ENCODE measurements at regions not wholly inside any gene's neighbourhood (a gene's known extent, or its start where the extent isn't known, plus 50 kb on each side); places are given as distances from the start of the nearest gene placed in this dataset.
"Not testable (repeated sequence)": the region's sequence is repeated elsewhere in the genome, so short reads cannot be mapped to it uniquely, and the experiment has no call there.

- Mint-ChIP-seq H3K36me3 (no peaks in the 10 kb centered on the region), H3K9me3 (peaks cover 0 to 2% (median 0%) of the 10 kb centered on the region in 5 donors), H3K4me3 (no peak overlapping the region), H3K27ac (peak overlapping the region in 1 of 8 donors; percentile 33), H3K4me1 (no peaks in the 10 kb centered on the region), H3K27me3 (peaks cover 0 to 3% of the 10 kb centered on the region in 2 donors)
- POLR2A ChIA-PET = no interaction called here
- H3K27ac ChIP-seq (ENCODE audit: low read depth, low read length) = no peak overlapping the region
- no peaks in the 10 kb centered on the region for H3K9me3 ChIP-seq (ENCODE audit: low read length)
- no peaks in the 10 kb centered on the region for H3K27me3 ChIP-seq (ENCODE audit: insufficient read depth, low read length, poor library complexity, severe bottlenecking)
- DNase-seq = no peak
- no peaks in the 10 kb centered on the region for H3K4me1 ChIP-seq (ENCODE audit: insufficient read depth, low read length)
- no peaks in the 10 kb centered on the region for H3K36me3 ChIP-seq (ENCODE audit: insufficient read depth, low read length)
- no peak overlapping the region for H3K4me3 ChIP-seq (ENCODE audit: low read length)
- CTCF ChIA-PET = no interaction called here
Observed at GRCh38 chr10:133011882-133012281, 69.5 kb upstream of the CFAP46 start.

DNA sequence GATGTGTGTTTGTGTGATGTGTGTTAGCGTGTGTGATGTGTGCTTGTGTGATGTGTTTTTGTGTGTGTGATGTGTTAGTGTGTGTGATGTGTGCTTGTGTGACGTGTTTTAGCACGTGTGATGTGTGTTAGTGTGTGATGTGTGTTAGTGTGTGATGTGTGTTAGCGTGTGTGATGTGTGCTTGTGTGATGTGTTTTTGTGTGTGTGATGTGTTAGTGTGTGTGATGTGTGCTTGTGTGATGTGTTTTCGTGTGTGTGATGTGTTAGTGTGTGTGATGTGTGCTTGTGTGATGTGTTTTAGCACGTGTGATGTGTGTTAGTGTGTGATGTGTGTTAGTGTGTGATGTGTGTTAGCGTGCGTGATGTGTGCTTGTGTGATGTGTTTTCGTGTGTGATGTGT, 69.0 kb upstream of the CFAP46 start:
- H3K36me3 Mint-ChIP-seq; H3K4me1 Mint-ChIP-seq; H3K9me3 ChIP-seq (ENCODE audit: low read length); H3K4me3 Mint-ChIP-seq; H3K27ac Mint-ChIP-seq; H3K36me3 ChIP-seq (ENCODE audit: insufficient read depth, low read length); H3K9me3 Mint-ChIP-seq; H3K27ac ChIP-seq (ENCODE audit: low read depth, low read length); POLR2A ChIA-PET; H3K27me3 ChIP-seq (ENCODE audit: insufficient read depth, low read length, poor library complexity, severe bottlenecking); H3K27me3 Mint-ChIP-seq; H3K4me1 ChIP-seq (ENCODE audit: insufficient read depth, low read length); DNase-seq; CTCF ChIA-PET; H3K4me3 ChIP-seq (ENCODE audit: low read length): not testable (repeated sequence)

- H3K9me3 Mint-ChIP-seq; H3K27ac Mint-ChIP-seq; H3K27me3 Mint-ChIP-seq; H3K4me1 Mint-ChIP-seq; H3K27ac ChIP-seq (ENCODE audit: low read depth, low read length); H3K9me3 ChIP-seq (ENCODE audit: low read length); H3K4me1 ChIP-seq (ENCODE audit: insufficient read depth, low read length); DNase-seq; H3K4me3 Mint-ChIP-seq; CTCF ChIA-PET; H3K36me3 Mint-ChIP-seq; H3K4me3 ChIP-seq (ENCODE audit: low read length); POLR2A ChIA-PET; H3K36me3 ChIP-seq (ENCODE audit: insufficient read depth, low read length); H3K27me3 ChIP-seq (ENCODE audit: insufficient read depth, low read length, poor library complexity, severe bottlenecking): not testable (repeated sequence)
Observed at GRCh38 chr10:133010843-133011179, 68.4 kb upstream of the CFAP46 start.

DNA sequence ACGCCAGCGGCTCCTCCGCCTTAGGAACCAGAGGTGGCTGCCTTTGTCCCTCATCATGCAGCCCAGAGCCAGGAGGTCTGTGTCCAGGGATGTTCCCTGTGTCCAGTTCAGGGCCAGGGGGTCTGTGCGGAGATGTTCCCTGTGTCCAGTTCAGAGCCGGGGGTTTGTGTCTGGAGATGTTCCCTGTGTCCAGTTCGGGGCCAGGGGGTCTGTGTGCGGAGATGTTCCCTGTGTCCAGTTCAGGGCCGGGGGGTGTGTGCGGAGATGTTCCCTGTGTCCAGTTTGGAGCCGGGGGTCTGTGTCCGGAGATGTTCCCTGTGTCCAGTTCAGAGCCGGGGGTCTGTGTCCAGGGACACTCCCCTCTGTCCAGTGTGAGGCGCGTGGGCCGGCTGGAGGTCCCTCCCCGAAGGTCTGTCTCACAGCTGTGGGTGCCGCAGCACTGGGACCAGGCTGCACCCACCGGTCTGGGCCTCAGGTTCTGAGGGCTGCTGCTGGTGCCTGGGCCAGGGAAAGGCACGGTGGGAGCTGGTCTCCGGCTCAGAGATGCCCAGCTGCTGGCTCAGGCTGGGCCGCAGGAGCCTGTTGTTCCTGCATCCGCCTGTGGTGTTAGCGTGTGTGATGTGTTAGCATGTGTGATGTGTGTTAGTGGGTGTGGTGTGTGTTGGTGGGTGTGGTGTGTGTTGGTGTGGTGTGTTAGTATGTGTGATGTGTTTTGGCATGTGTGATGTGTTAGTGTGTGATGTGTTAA, 67.9 kb upstream of the CFAP46 start:
- Histone ChIP-seq H3K27ac (ENCODE audit: low read depth, low read length) (no peak overlapping the region), H3K36me3 (ENCODE audit: insufficient read depth, low read length) (no peaks in the 10 kb centered on the region), H3K4me3 (ENCODE audit: low read length) (no peak overlapping the region), H3K9me3 (ENCODE audit: low read length) (no peaks in the 10 kb centered on the region), H3K27me3 (ENCODE audit: insufficient read depth, low read length, poor library complexity, severe bottlenecking) (no peaks in the 10 kb centered on the region), H3K4me1 (ENCODE audit: insufficient read depth, low read length) (no peaks in the 10 kb centered on the region)
- Mint-ChIP-seq H3K27ac (no peak overlapping the region), H3K4me1 (no peaks in the 10 kb centered on the region), H3K4me3 (no peak overlapping the region), H3K27me3 (peaks cover 0 to 3% of the 10 kb centered on the region in 2 donors), H3K9me3 (no peaks in the 10 kb centered on the region), H3K36me3 (no peaks in the 10 kb centered on the region)
- DNase-seq = no peak
- POLR2A ChIA-PET = no interaction called here
- CTCF ChIA-PET = no interaction called here

GRCh38 chr10:133009218-133009950, 67.0 kb upstream of the CFAP46 start:
- no peak overlapping the region for H3K4me3 Mint-ChIP-seq
- H3K36me3 Mint-ChIP-seq = no peaks in the 10 kb centered on the region
- CTCF ChIA-PET = no interaction called here

DNA sequence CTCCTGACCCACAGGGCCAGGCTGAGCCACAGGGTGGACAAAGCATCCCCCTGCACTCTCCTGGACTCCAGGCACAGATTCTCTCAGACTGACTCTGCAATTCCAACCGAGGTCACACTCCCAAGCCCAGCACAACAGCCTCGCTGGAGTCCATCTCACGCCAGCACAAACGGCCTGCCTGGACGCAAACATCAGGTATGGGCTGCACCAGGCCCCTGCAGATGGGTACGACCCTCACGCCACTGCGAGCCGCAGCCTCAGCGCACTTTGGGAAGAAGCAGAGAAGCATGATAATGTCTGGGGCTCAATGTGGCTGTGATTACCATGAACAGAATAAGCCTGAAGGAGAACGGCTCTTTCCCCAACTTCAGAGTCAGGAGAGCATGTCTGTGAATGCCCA, 66.4 kb upstream of the CFAP46 start:
- ChIA-PET CTCF (no interaction called here), POLR2A (no interaction called here)
- Mint-ChIP-seq H3K27ac (no peak overlapping the region), H3K9me3 (no peaks in the 10 kb centered on the region), H3K36me3 (no peaks in the 10 kb centered on the region), H3K27me3 (peaks cover 0 to 3% of the 10 kb centered on the region in 2 donors), H3K4me1 (no peaks in the 10 kb centered on the region), H3K4me3 (no peak overlapping the region)
- H3K4me3 ChIP-seq (ENCODE audit: low read length) = no peak overlapping the region
- no peak overlapping the region for H3K27ac ChIP-seq (ENCODE audit: low read depth, low read length)
- no peak for DNase-seq
- H3K36me3 ChIP-seq (ENCODE audit: insufficient read depth, low read length) = no peaks in the 10 kb centered on the region
- no peaks in the 10 kb centered on the region for H3K9me3 ChIP-seq (ENCODE audit: low read length)
- H3K27me3 ChIP-seq (ENCODE audit: insufficient read depth, low read length, poor library complexity, severe bottlenecking) = no peaks in the 10 kb centered on the region
- H3K4me1 ChIP-seq (ENCODE audit: insufficient read depth, low read length) = no peaks in the 10 kb centered on the region

More at GRCh38 chr10:133009218-133009950, 67.0 kb upstream of the CFAP46 start:
- no peaks in the 10 kb centered on the region for H3K4me1 ChIP-seq (ENCODE audit: insufficient read depth, low read length)
- H3K9me3 ChIP-seq (ENCODE audit: low read length) = no peaks in the 10 kb centered on the region
- H3K4me3 ChIP-seq (ENCODE audit: low read length) = no peak overlapping the region
- H3K27me3 ChIP-seq (ENCODE audit: insufficient read depth, low read length, poor library complexity, severe bottlenecking) = no peaks in the 10 kb centered on the region
- H3K27ac ChIP-seq (ENCODE audit: low read depth, low read length) = no peak overlapping the region
- no peak for DNase-seq
- no peak overlapping the region for H3K27ac Mint-ChIP-seq
- POLR2A ChIA-PET = no interaction called here
- no peaks in the 10 kb centered on the region for H3K9me3 Mint-ChIP-seq
- H3K27me3 Mint-ChIP-seq = peaks cover 0 to 3% of the 10 kb centered on the region in 2 donors
- no peaks in the 10 kb centered on the region for H3K4me1 Mint-ChIP-seq
- H3K36me3 ChIP-seq (ENCODE audit: insufficient read depth, low read length) = no peaks in the 10 kb centered on the region

DNA sequence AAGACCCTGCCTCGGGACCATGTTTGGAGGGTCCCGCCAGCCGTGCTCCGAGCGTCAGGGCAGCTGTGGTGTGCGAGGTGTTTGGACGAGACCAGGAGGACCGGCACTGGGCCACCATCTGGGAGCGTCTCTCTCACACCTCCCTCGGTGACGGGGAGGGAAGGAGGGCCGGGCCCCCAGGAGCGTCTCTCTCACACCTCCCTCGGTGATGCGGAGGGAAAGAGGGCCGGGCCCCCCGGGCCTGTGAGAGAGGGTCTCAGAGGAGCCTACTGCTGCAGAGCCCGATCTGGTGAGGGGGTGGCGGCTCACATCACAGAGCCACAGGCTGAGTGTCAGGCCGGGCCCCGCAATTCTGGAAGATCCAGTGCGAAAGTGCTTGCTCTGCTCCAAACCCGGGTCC, 65.8 kb upstream of the CFAP46 start:
- Mint-ChIP-seq H3K4me1 (no peaks in the 10 kb centered on the region), H3K9me3 (no peaks in the 10 kb centered on the region), H3K27me3 (peaks cover 0 to under 1% of the 10 kb centered on the region in 2 donors), H3K36me3 (no peaks in the 10 kb centered on the region), H3K4me3 (no peak overlapping the region), H3K27ac (no peak overlapping the region)
- no peaks in the 10 kb centered on the region for H3K9me3 ChIP-seq (ENCODE audit: low read length)
- H3K4me1 ChIP-seq (ENCODE audit: insufficient read depth, low read length) = no peaks in the 10 kb centered on the region
- DNase-seq = no peak
- H3K4me3 ChIP-seq (ENCODE audit: low read length) = no peak overlapping the region
- ChIA-PET CTCF (no interaction called here), POLR2A (no interaction called here)
- H3K36me3 ChIP-seq (ENCODE audit: insufficient read depth, low read length) = no peaks in the 10 kb centered on the region
- H3K27ac ChIP-seq (ENCODE audit: low read depth, low read length) = no peak overlapping the region
- no peaks in the 10 kb centered on the region for H3K27me3 ChIP-seq (ENCODE audit: insufficient read depth, low read length, poor library complexity, severe bottlenecking)

DNA sequence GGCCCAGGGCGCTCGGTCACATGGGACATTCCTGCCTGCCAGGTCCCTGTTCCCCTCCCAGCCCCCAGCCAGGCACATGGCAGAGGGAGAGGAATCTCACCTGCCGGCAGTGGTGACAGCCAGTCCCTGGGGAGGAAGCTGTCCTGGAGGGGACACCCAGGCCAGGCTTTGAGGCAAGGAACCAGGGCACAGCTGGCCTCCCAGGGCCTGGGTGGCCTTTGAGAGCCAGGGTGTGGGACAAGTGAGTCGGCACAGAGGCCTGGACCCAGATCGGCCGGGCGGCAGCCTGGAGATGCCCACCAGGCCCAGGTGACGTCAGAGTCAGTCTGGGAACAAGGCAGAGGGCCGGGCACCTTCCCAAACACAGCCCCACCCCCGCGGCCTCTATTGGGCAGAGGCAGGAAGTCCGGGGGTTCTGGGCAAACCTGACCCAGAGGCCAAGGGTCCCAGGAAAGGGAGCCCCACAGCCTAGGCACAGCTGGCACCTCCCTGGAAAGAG, 65.0 kb upstream of the CFAP46 start:
- Histone ChIP-seq H3K4me1 (ENCODE audit: insufficient read depth, low read length) (no peaks in the 10 kb centered on the region), H3K4me3 (ENCODE audit: low read length) (no peak overlapping the region), H3K9me3 (ENCODE audit: low read length) (no peaks in the 10 kb centered on the region), H3K27me3 (ENCODE audit: insufficient read depth, low read length, poor library complexity, severe bottlenecking) (no peaks in the 10 kb centered on the region), H3K36me3 (ENCODE audit: insufficient read depth, low read length) (no peaks in the 10 kb centered on the region), H3K27ac (ENCODE audit: low read depth, low read length) (no peak overlapping the region)
- no peaks in the 10 kb centered on the region for H3K9me3 Mint-ChIP-seq
- H3K4me1 Mint-ChIP-seq = no peaks in the 10 kb centered on the region
- no peak overlapping the region for H3K27ac Mint-ChIP-seq
- no peaks in the 10 kb centered on the region for H3K36me3 Mint-ChIP-seq
- no peak overlapping the region for H3K4me3 Mint-ChIP-seq
- no peak for DNase-seq
- ChIA-PET CTCF (no interaction called here), POLR2A (no interaction called here)
- peaks cover 0 to 4% of the 10 kb centered on the region in 2 donors for H3K27me3 Mint-ChIP-seq
